Heart right ventricle (tissue), 16 donors: ENCODE measurements at regions not wholly inside any gene's neighbourhood (a gene's known extent, or its start where the extent isn't known, plus 50 kb on each side); places are given as distances from the start of the nearest gene placed in this dataset.

Experiments
- ATAC-seq, 8 donors: fragments of 200-7000 bp; cut with Tn5 transposase; one replicate each; pipeline ENCODE4 v1.9.1; 2020; ENCODE audit warnings: mild to moderate bottlenecking in 8 of 8, moderate library complexity in 8 of 8, moderate number of reproducible peaks in 1 of 8
- DNase-seq, 2 donors: peaks; one replicate each; pipeline ENCODE4 v3.0.0-alpha.2; 2020
- H3K27ac ChIP-seq, 10 donors: fragments of 200-600 bp; sonication (generic) in 2 of 10; one replicate each; pipeline versions ENCODE4 v1.5.0 to v1.8.0; 2020 to 2022; ENCODE audit warnings: mild to moderate bottlenecking in 3 of 10
- H3K27me3 ChIP-seq, 7 donors: fragments of 200-600 bp; one replicate each; pipeline ENCODE4 v1.8.0; 2021 to 2022; ENCODE audit warnings: mild to moderate bottlenecking in 2 of 7
- H3K36me3 ChIP-seq, 9 donors: fragments of 200-600 bp; sonication (generic) in 1 of 9; one replicate each; pipeline versions ENCODE4 v1.5.0 to v1.8.0; 2020 to 2022; ENCODE audit warnings: mild to moderate bottlenecking in 2 of 9
- H3K4me1 ChIP-seq, 9 donors: fragments of 200-600 bp; sonication (generic) in 1 of 9; one replicate each; pipeline versions ENCODE4 v1.5.0 to v1.8.0; 2020 to 2022; ENCODE audit warnings: mild to moderate bottlenecking in 4 of 9
- H3K4me3 ChIP-seq, 10 donors: fragments of 200-600 bp; sonication (generic) in 2 of 10; one replicate each; pipeline versions ENCODE4 v1.5.0 to v1.8.0; 2020 to 2022; ENCODE audit warnings: mild to moderate bottlenecking in 7 of 10, moderate library complexity in 2 of 10
- H3K9me3 ChIP-seq, 11 donors: fragments of 200-600 bp in 10 of 11; sonication (generic) in 2 of 11; one replicate each; pipeline versions ENCODE4 v1.5.0 to v1.8.0; 2013 to 2022; ENCODE audit warnings: mild to moderate bottlenecking in 2 of 11, control low read depth in 1 of 11, moderate library complexity in 1 of 11
- CTCF ChIP-seq, 9 donors: fragments of 200-600 bp; sonication (generic) in 2 of 9; IDR thresholded peaks; one replicate each; pipeline versions ENCODE4 v1.5.0 to v1.8.0; 2021 to 2022; ENCODE audit warnings: antibody characterized with exemption in 9 of 9, mild to moderate bottlenecking in 5 of 9, moderate library complexity in 1 of 9
- WGBS, 2 donors: extraction: QIAGEN DNeasy Blood & Tissue Kit; methylation state at CpG; one replicate each; pipeline ENCODE4 v1.1.7; 2013; ENCODE audit warnings: inconsistent platforms in 1 of 2; 5-methylcytosine and 5-hydroxymethylcytosine counted together
- intact Hi-C, 10 donors: fragments of 100-400 bp; cut with DNase I; formaldehyde crosslinking; loops; one replicate each; pipeline versions ENCODE4 v1.11.1 to v1.14.2; 2022
- donor health status: Arrhythmogenic right ventricular cardiomyopathy.
- donor health status: ischemic (EF 13 %, LVEDD 7.1; RV severe dilation, severe dysfunction).
- donor health status: healthy with polysubstance abuse.
- donor health status: DM: no; HTN: yes; CAD: no.
- donor health status: DM: no; HTN: no; CAD: no.
- donor health status: ischemic (EF 25% LVEDD 6.9; RV normal size, moderate dysfunction).
- donor health status: ischemic (EF 25% LVEDD 5.7; RV mildly dilated, moderate dysfunction).
- donor health status: healthy.
- donor health status: DM: yes; HTN: yes; CAD: no.
- donor health status: Ischemic cardiomyopathy.
- donor health status: ischemic (EF 35%, LVEDD 5.7; RV mildly dilated, moderate dysfunction).
- donor health status: nonischemic (EF 11% LVEDD 7.7; RV severe dilation, severe dysfunction).
- donor health status: DM: yes; HTN: yes; CAD: no.
- donor health status: PGD.
- donor health status: ischemic (EF 29% LVEDD 5.4; RV normal size, mild dysfunction).
- donor health status: nonischemic (EF 23%, LVEDD 6.1; RV moderate dilation, normal function).

- Histone ChIP-seq H3K27ac (no peak overlapping the region), H3K4me3 (no peak overlapping the region), H3K27me3 (no peaks in the 10 kb centered on the region), H3K36me3 (no peaks in the 10 kb centered on the region), H3K9me3 (no peaks in the 10 kb centered on the region), H3K4me1 (peaks cover 0 to 42% (median under 1%) of the 10 kb centered on the region in 9 donors)
- TF ChIP-seq CTCF (IDR thresholded peaks at IDR 0.05) = no peak
- DNase-seq (no peak), ATAC-seq (no peak)
- intact Hi-C loops = loop anchor here in 4 of 10 donors (5.0 to 10.0 kb wide), 4 partner anchors 191 to 427 kb away; no protein-coding TSS in a partner anchor
Observed at GRCh38 chr14:71328183-71328582, 420.9 kb downstream of the PCNX1 start.

- Histone ChIP-seq H3K27me3 (no peaks in the 10 kb centered on the region), H3K9me3 (no peaks in the 10 kb centered on the region), H3K4me1 (peaks cover 0 to 35% (median 0%) of the 10 kb centered on the region in 9 donors), H3K4me3 (no peak overlapping the region), H3K36me3 (no peaks in the 10 kb centered on the region), H3K27ac (no peak overlapping the region)
- intact Hi-C loops = loop anchor here in 4 of 10 donors (5.0 to 10.0 kb wide), 4 partner anchors 192 to 426 kb away; no protein-coding TSS in a partner anchor
- ATAC-seq = no peak
- WGBS, 2 donors = 98% methylated on average over 5 of the region's 5 CpGs
- no peak for TF ChIP-seq CTCF (IDR thresholded peaks at IDR 0.05)
- DNase-seq = no peak
Observed at GRCh38 chr14:71328954-71329353, 421.7 kb downstream of the PCNX1 start.

- DNase-seq (no peak), ATAC-seq (no peak)
- Histone ChIP-seq H3K4me3 (no peak overlapping the region), H3K27me3 (no peaks in the 10 kb centered on the region), H3K9me3 (no peaks in the 10 kb centered on the region), H3K27ac (no peak overlapping the region), H3K4me1 (peaks cover 0 to 11% (median 0%) of the 10 kb centered on the region in 9 donors), H3K36me3 (no peaks in the 10 kb centered on the region)
- intact Hi-C loops = no loop called here
- no peak for TF ChIP-seq CTCF (IDR thresholded peaks at IDR 0.05)
- 60 to 64% methylated on average over 3 of the region's 3 CpGs for WGBS, 2 donors
Observed at GRCh38 chr14:71331403-71331802, 424.1 kb downstream of the PCNX1 start.

GRCh38 chr14:71332476-71332875, 425.2 kb downstream of the PCNX1 start:
- H3K4me1 ChIP-seq = peaks cover 0 to 11% (median 0%) of the 10 kb centered on the region in 9 donors
- DNase-seq (no peak), ATAC-seq (no peak)
- no peak overlapping the region for H3K4me3 ChIP-seq
- no peaks in the 10 kb centered on the region for H3K27me3 ChIP-seq
- intact Hi-C loops = no loop called here
- no peak for TF ChIP-seq CTCF (IDR thresholded peaks at IDR 0.05)
- no peaks in the 10 kb centered on the region for H3K36me3 ChIP-seq
- no peak overlapping the region for H3K27ac ChIP-seq
- no peaks in the 10 kb centered on the region for H3K9me3 ChIP-seq
